Activated CD4-positive, alpha-beta T cell treated with anti-CD3 and anti-CD28 coated beads for 36 hours (primary cell): ENCODE measurements at regions not wholly inside any gene's neighbourhood (a gene's known extent, or its start where the extent isn't known, plus 50 kb on each side); places are given as distances from the start of the nearest gene placed in this dataset.

Source experiments
- ATAC-seq: fragments of 200-7000 bp; cut with Tn5 transposase; one replicate; pipeline ENCODE4 v1.10.0; 2021; ENCODE audit warnings: mild to moderate bottlenecking, moderate library complexity
- CTCF ChIA-PET: fragments of 350-600 bp; sonication (Branson Sonifier 250); formaldehyde crosslinking; loops from one replicate; lab custom pipeline; 2021; ENCODE audit warnings: antibody characterized with exemption; lab: Charles Lee
- POLR2A ChIA-PET: fragments of 350-600 bp; sonication (Branson Sonifier 250); formaldehyde crosslinking; loops from one replicate; lab custom pipeline; 2021; ENCODE audit warnings: antibody characterized with exemption, inconsistent platforms; lab: Charles Lee
- DNase-seq: peaks from one replicate; pipeline ENCODE4 v3.0.0-alpha.2; 2020
- H3K27ac Mint-ChIP-seq: one replicate; pipeline ENCODE4 v1.8.0; 2021; ENCODE audit warnings: mixed read lengths
- H3K27me3 Mint-ChIP-seq: one replicate; pipeline ENCODE4 v1.8.0; 2021; ENCODE audit warnings: mixed read lengths
- H3K36me3 Mint-ChIP-seq: one replicate; pipeline ENCODE4 v1.8.0; 2021; ENCODE audit warnings: low read depth, mixed read lengths
- H3K4me1 Mint-ChIP-seq: one replicate; pipeline ENCODE4 v1.8.0; 2021; ENCODE audit warnings: mixed read lengths
- H3K4me3 Mint-ChIP-seq: one replicate; pipeline ENCODE4 v1.8.0; 2021; ENCODE audit warnings: mild to moderate bottlenecking, moderate library complexity, mixed read lengths
- H3K9me3 Mint-ChIP-seq: one replicate; pipeline ENCODE4 v1.8.0; 2021; ENCODE audit warnings: low read depth, mixed read lengths
- intact Hi-C, 2 experiments: fragments of 100-400 bp; cut with DNase I in 1 of 2; cut with micrococcal nuclease in 1 of 2; formaldehyde crosslinking; loops; one replicate each; pipeline versions ENCODE4 v1.14.2 to v1.15.1; 2022 to 2024; cut with DNase I, micrococcal nuclease

GRCh38 chr1:80436851-80437250 is 1363.9 kb upstream of the ADGRL2 start:
- no peak for ATAC-seq
- Mint-ChIP-seq H3K27me3 (no peaks in the 10 kb centered on the region), H3K27ac (no peak overlapping the region)

GRCh38 chr1:80427881-80428280 is 1372.9 kb upstream of the ADGRL2 start:
- no peak for ATAC-seq
- H3K4me3 Mint-ChIP-seq = no peak overlapping the region
- ChIA-PET POLR2A (no interaction called here), CTCF (no interaction called here)
- H3K36me3 Mint-ChIP-seq = no peaks in the 10 kb centered on the region
- no peaks in the 10 kb centered on the region for H3K4me1 Mint-ChIP-seq
- no peaks in the 10 kb centered on the region for H3K27me3 Mint-ChIP-seq
- intact Hi-C loops = no loop called here
- H3K9me3 Mint-ChIP-seq = peaks cover 14% of the 10 kb centered on the region
- DNase-seq = no peak
- H3K27ac Mint-ChIP-seq = no peak overlapping the region

More at GRCh38 chr1:80436851-80437250, 1363.9 kb upstream of the ADGRL2 start:
- DNase-seq = no peak
- POLR2A ChIA-PET = no interaction called here
- H3K9me3 Mint-ChIP-seq = peaks cover 13% of the 10 kb centered on the region
- CTCF ChIA-PET = no interaction called here
- H3K4me3 Mint-ChIP-seq = no peak overlapping the region
- intact Hi-C loops = no loop called here
- no peaks in the 10 kb centered on the region for H3K36me3 Mint-ChIP-seq
- no peaks in the 10 kb centered on the region for H3K4me1 Mint-ChIP-seq

GRCh38 chr1:80424249-80424648 is 1376.5 kb upstream of the ADGRL2 start:
- no peak overlapping the region for H3K4me3 Mint-ChIP-seq
- H3K27me3 Mint-ChIP-seq = no peaks in the 10 kb centered on the region
- H3K36me3 Mint-ChIP-seq = no peaks in the 10 kb centered on the region
- no peaks in the 10 kb centered on the region for H3K4me1 Mint-ChIP-seq
- H3K9me3 Mint-ChIP-seq = peaks cover 6% of the 10 kb centered on the region
- no peak overlapping the region for H3K27ac Mint-ChIP-seq
- intact Hi-C loops = no loop called here
- ChIA-PET CTCF (no interaction called here), POLR2A (no interaction called here)
- DNase-seq (no peak), ATAC-seq (no peak)

- ATAC-seq (no peak), DNase-seq (no peak)
- ChIA-PET CTCF (interaction anchor here (0.6 kb wide), 1 partner anchor 467 kb away, joined by 3 read pairs; no protein-coding TSS in a partner anchor), POLR2A (no interaction called here)
- Mint-ChIP-seq H3K27me3 (no peaks in the 10 kb centered on the region), H3K27ac (no peak overlapping the region), H3K4me3 (no peak overlapping the region), H3K9me3 (peaks cover 2% of the 10 kb centered on the region), H3K4me1 (no peaks in the 10 kb centered on the region), H3K36me3 (no peaks in the 10 kb centered on the region)
- intact Hi-C loops = no loop called here
Measured at GRCh38 chr1:80418134-80418533, 1382.6 kb upstream of the ADGRL2 start.

- no peak for ATAC-seq
- Mint-ChIP-seq H3K36me3 (no peaks in the 10 kb centered on the region), H3K4me1 (no peaks in the 10 kb centered on the region), H3K4me3 (no peak overlapping the region), H3K9me3 (peaks cover 2% of the 10 kb centered on the region), H3K27ac (no peak overlapping the region), H3K27me3 (no peaks in the 10 kb centered on the region)
- intact Hi-C loops = no loop called here
- no peak for DNase-seq
- POLR2A ChIA-PET = interaction anchor here (0.6 kb wide), 1 partner anchor 39 kb away, joined by 3 read pairs; no protein-coding TSS in a partner anchor
- CTCF ChIA-PET = interaction anchor here (0.6 kb wide), 1 partner anchor 466 kb away, joined by 3 read pairs; no protein-coding TSS in a partner anchor
Measured at GRCh38 chr1:80417671-80418070, 1383.1 kb upstream of the ADGRL2 start.

- Mint-ChIP-seq H3K9me3 (peaks cover 6% of the 10 kb centered on the region), H3K4me3 (no peak overlapping the region), H3K27ac (no peak overlapping the region), H3K4me1 (no peaks in the 10 kb centered on the region), H3K36me3 (no peaks in the 10 kb centered on the region), H3K27me3 (no peaks in the 10 kb centered on the region)
- CTCF ChIA-PET = no interaction called here
- ATAC-seq (no peak), DNase-seq (no peak)
- intact Hi-C loops = no loop called here
- POLR2A ChIA-PET = no interaction called here
Measured at GRCh38 chr1:80413969-80414368, 1386.8 kb upstream of the ADGRL2 start.

GRCh38 chr1:80410233-80410632 is 1390.5 kb upstream of the ADGRL2 start:
- CTCF ChIA-PET = no interaction called here
- intact Hi-C loops = no loop called here
- no peaks in the 10 kb centered on the region for H3K27me3 Mint-ChIP-seq
- peaks cover 6% of the 10 kb centered on the region for H3K9me3 Mint-ChIP-seq
- DNase-seq (no peak), ATAC-seq (no peak)
- POLR2A ChIA-PET = no interaction called here
- H3K4me1 Mint-ChIP-seq = no peaks in the 10 kb centered on the region
- H3K36me3 Mint-ChIP-seq = no peaks in the 10 kb centered on the region
- no peak overlapping the region for H3K27ac Mint-ChIP-seq
- H3K4me3 Mint-ChIP-seq = no peak overlapping the region

GRCh38 chr1:80403471-80403893 is 1397.0 kb upstream of the ADGRL4 start:
- POLR2A ChIA-PET = no interaction called here
- Mint-ChIP-seq H3K27me3 (no peaks in the 10 kb centered on the region), H3K36me3 (no peaks in the 10 kb centered on the region), H3K9me3 (peaks cover 7% of the 10 kb centered on the region), H3K4me3 (no peak overlapping the region), H3K27ac (no peak overlapping the region), H3K4me1 (no peaks in the 10 kb centered on the region)
- intact Hi-C loops = no loop called here
- no peak for DNase-seq
- no peak for ATAC-seq
- CTCF ChIA-PET = no interaction called here

GRCh38 chr1:80402625-80403024 is 1396.1 kb upstream of the ADGRL4 start:
- no peaks in the 10 kb centered on the region for H3K27me3 Mint-ChIP-seq
- H3K9me3 Mint-ChIP-seq = peaks cover 7% of the 10 kb centered on the region
- intact Hi-C loops = no loop called here
- DNase-seq (no peak), ATAC-seq (no peak)
- no peaks in the 10 kb centered on the region for H3K36me3 Mint-ChIP-seq
- CTCF ChIA-PET = no interaction called here
- no peaks in the 10 kb centered on the region for H3K4me1 Mint-ChIP-seq
- POLR2A ChIA-PET = no interaction called here
- no peak overlapping the region for H3K27ac Mint-ChIP-seq
- H3K4me3 Mint-ChIP-seq = no peak overlapping the region

- DNase-seq = no peak
- H3K27me3 Mint-ChIP-seq = no peaks in the 10 kb centered on the region
- ChIA-PET CTCF (no interaction called here), POLR2A (no interaction called here)
- ATAC-seq = no peak
- intact Hi-C loops = no loop called here
- H3K27ac Mint-ChIP-seq = no peak overlapping the region
- H3K4me1 Mint-ChIP-seq = no peaks in the 10 kb centered on the region
- no peaks in the 10 kb centered on the region for H3K36me3 Mint-ChIP-seq
- H3K9me3 Mint-ChIP-seq = peaks cover 7% of the 10 kb centered on the region
- no peak overlapping the region for H3K4me3 Mint-ChIP-seq
Measured at GRCh38 chr1:80401757-80402156, 1395.2 kb upstream of the ADGRL4 start.

GRCh38 chr1:80392529-80392928 is 1386.0 kb upstream of the ADGRL4 start:
- Mint-ChIP-seq H3K4me3 (no peak overlapping the region), H3K27me3 (no peaks in the 10 kb centered on the region), H3K36me3 (no peaks in the 10 kb centered on the region), H3K9me3 (peaks cover 13% of the 10 kb centered on the region), H3K4me1 (no peaks in the 10 kb centered on the region), H3K27ac (no peak overlapping the region)
- ATAC-seq (no peak), DNase-seq (no peak)
- ChIA-PET POLR2A (no interaction called here), CTCF (interaction anchor here (0.6 kb wide), 1 partner anchor 30 kb away, joined by 3 read pairs; no protein-coding TSS in a partner anchor)
- intact Hi-C loops = no loop called here

- POLR2A ChIA-PET = no interaction called here
- H3K27ac Mint-ChIP-seq = no peak overlapping the region
- H3K36me3 Mint-ChIP-seq = no peaks in the 10 kb centered on the region
- DNase-seq (no peak), ATAC-seq (no peak)
- no peaks in the 10 kb centered on the region for H3K27me3 Mint-ChIP-seq
- H3K4me3 Mint-ChIP-seq = no peak overlapping the region
- CTCF ChIA-PET = no interaction called here
- peaks cover 13% of the 10 kb centered on the region for H3K9me3 Mint-ChIP-seq
- intact Hi-C loops = no loop called here
- H3K4me1 Mint-ChIP-seq = no peaks in the 10 kb centered on the region
Measured at GRCh38 chr1:80385650-80386049, 1379.1 kb upstream of the ADGRL4 start.

- intact Hi-C loops = no loop called here
- Mint-ChIP-seq H3K4me1 (no peaks in the 10 kb centered on the region), H3K27me3 (no peaks in the 10 kb centered on the region)
Measured at GRCh38 chr1:80384959-80385358, 1378.4 kb upstream of the ADGRL4 start.

More at GRCh38 chr1:80384959-80385358, 1378.4 kb upstream of the ADGRL4 start:
- no peak for DNase-seq
- POLR2A ChIA-PET = no interaction called here
- peaks cover 13% of the 10 kb centered on the region for H3K9me3 Mint-ChIP-seq
- CTCF ChIA-PET = no interaction called here
- no peak for ATAC-seq
- H3K4me3 Mint-ChIP-seq = no peak overlapping the region
- H3K27ac Mint-ChIP-seq = no peak overlapping the region
- H3K36me3 Mint-ChIP-seq = no peaks in the 10 kb centered on the region
